ENCODE measurements at regions not wholly inside any gene's neighbourhood (a gene's known extent, or its start where the extent isn't known, plus 50 kb on each side); places are given as distances from the start of the nearest gene placed in this dataset.

DNA sequence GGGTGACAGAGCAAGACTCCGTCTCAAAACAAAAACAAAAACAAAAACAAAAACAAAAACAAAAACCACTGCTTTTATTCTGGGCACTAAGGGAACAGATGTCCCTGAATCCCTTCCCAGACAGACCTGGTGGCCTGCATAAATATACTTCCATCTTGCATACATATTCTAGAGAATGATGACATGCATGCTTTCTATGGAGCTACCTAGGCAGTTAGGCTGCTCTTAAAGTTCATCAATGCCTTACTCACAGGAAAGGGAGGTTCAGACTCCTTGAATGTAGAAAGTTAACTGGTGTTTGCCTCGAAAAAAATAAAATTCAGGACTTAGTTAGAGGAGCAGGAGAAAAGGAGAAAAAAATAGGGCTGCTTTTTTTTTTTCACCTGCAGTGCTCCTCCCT is 72.6 kb downstream of the C3orf38 start:
- TF ChIP-seq ZNF70 (CRISPR knock-in tag; IDR thresholded peaks at IDR 0.05) (no peak), ZC3H10 (CRISPR knock-in tag; IDR thresholded peaks at IDR 0.05) (no peak), BACH2 (CRISPR knock-in tag; IDR thresholded peaks at IDR 0.05; ENCODE audit: borderline replicate concordance) (no peak), ZFP30 (CRISPR knock-in tag; IDR thresholded peaks at IDR 0.05) (no peak), GLIS3 (CRISPR knock-in tag; IDR thresholded peaks at IDR 0.05) (no peak), RARB (CRISPR knock-in tag; IDR thresholded peaks at IDR 0.05) (no peak), ISL1 (CRISPR knock-in tag; IDR thresholded peaks at IDR 0.05) (no peak), CSDC2 (CRISPR knock-in tag; IDR thresholded peaks at IDR 0.05) (no peak), ZFP3 (CRISPR knock-in tag; IDR thresholded peaks at IDR 0.05) (no peak), SNAI2 (CRISPR knock-in tag; IDR thresholded peaks at IDR 0.05) (no peak), ESRRG (CRISPR knock-in tag; IDR thresholded peaks at IDR 0.05) (no peak)
- TF ChIP-seq, protein P1, sequence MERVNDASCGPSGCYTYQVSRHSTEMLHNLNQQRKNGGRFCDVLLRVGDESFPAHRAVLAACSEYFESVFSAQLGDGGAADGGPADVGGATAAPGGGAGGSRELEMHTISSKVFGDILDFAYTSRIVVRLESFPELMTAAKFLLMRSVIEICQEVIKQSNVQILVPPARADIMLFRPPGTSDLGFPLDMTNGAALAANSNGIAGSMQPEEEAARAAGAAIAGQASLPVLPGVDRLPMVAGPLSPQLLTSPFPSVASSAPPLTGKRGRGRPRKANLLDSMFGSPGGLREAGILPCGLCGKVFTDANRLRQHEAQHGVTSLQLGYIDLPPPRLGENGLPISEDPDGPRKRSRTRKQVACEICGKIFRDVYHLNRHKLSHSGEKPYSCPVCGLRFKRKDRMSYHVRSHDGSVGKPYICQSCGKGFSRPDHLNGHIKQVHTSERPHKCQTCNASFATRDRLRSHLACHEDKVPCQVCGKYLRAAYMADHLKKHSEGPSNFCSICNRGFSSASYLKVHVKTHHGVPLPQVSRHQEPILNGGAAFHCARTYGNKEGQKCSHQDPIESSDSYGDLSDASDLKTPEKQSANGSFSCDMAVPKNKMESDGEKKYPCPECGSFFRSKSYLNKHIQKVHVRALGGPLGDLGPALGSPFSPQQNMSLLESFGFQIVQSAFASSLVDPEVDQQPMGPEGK (CRISPR knock-in tag; IDR thresholded peaks at IDR 0.05; ENCODE audit: borderline replicate concordance), result no peak
- TF ChIP-seq, protein P2, sequence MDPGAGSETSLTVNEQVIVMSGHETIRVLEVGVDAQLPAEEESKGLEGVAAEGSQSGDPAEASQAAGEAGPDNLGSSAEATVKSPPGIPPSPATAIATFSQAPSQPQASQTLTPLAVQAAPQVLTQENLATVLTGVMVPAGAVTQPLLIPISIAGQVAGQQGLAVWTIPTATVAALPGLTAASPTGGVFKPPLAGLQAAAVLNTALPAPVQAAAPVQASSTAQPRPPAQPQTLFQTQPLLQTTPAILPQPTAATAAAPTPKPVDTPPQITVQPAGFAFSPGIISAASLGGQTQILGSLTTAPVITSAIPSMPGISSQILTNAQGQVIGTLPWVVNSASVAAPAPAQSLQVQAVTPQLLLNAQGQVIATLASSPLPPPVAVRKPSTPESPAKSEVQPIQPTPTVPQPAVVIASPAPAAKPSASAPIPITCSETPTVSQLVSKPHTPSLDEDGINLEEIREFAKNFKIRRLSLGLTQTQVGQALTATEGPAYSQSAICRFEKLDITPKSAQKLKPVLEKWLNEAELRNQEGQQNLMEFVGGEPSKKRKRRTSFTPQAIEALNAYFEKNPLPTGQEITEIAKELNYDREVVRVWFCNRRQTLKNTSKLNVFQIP (CRISPR knock-in tag; IDR thresholded peaks at IDR 0.05; ENCODE audit: borderline replicate concordance, low read depth), result no peak

Measured in SK-N-SH treated with all-trans-retinoic acid at 6 μM for 48 hours (cell line).